H1 (cell line): ENCODE measurements at regions not wholly inside any gene's neighbourhood (a gene's known extent, or its start where the extent isn't known, plus 50 kb on each side); places are given as distances from the start of the nearest gene placed in this dataset.

Experiments
- CTCF ChIA-PET: fragments of 300-600 bp; sonication (Branson Sonifier 250); formaldehyde crosslinking; loops from one replicate; lab custom pipeline; 2021; ENCODE audit not compliant: partially characterized antibody; lab: Charles Lee
- POLR2A ChIA-PET: fragments of 300-600 bp; sonication (Branson Sonifier 250); formaldehyde crosslinking; loops from one replicate; lab custom pipeline; 2021; ENCODE audit warnings: inconsistent platforms; ENCODE audit not compliant: partially characterized antibody; lab: Charles Lee
- DNase-seq, 2 experiments: peaks; one replicate each; pipeline versions ENCODE4 v3.0.0 to v3.0.0-alpha.2; 2010 to 2022; ENCODE audit warnings: low spot score in 2 of 2, low read depth in 1 of 2, mixed read lengths in 1 of 2
- FAIRE-seq: peaks from 2 replicates; lab custom pipeline; 2011; peaks lifted over from hg19 to GRCh38; lab: Jason Lieb, UNC
- H2AFZ ChIP-seq: 2 replicates; pipeline ENCODE4 v1.8.1; 2012; ENCODE audit warnings: low read length, inconsistent platforms
- H2AK5ac ChIP-seq: 2 replicates; pipeline ENCODE4 v1.6.1; 2013; ENCODE audit warnings: low read depth, low read length
- H2BK120ac ChIP-seq: replicated peaks from 2 replicates; pipeline ENCODE3; 2013; ENCODE audit warnings: low read depth, low read length, inconsistent platforms
- H2BK12ac ChIP-seq: 2 replicates; pipeline ENCODE4 v1.6.1; 2013; ENCODE audit warnings: low read depth, low read length
- H2BK15ac ChIP-seq: 2 replicates; pipeline ENCODE4 v1.6.1; 2013; ENCODE audit warnings: low read length
- H2BK20ac ChIP-seq: 2 replicates; pipeline ENCODE4 v1.6.1; 2013; ENCODE audit warnings: low read length
- H2BK5ac ChIP-seq: 2 replicates; pipeline ENCODE4 v1.6.1; 2013; ENCODE audit warnings: low read depth, low read length
- H3K14ac ChIP-seq: 2 replicates; pipeline ENCODE4 v1.6.1; 2013; ENCODE audit warnings: inconsistent platforms; ENCODE audit not compliant: insufficient read length
- H3K18ac ChIP-seq: 2 replicates; pipeline ENCODE4 v1.6.1; 2013; ENCODE audit warnings: low read length; ENCODE audit errors: extremely low read depth
- H3K23ac ChIP-seq: 2 replicates; pipeline ENCODE4 v1.6.1; 2013; ENCODE audit warnings: inconsistent platforms; ENCODE audit not compliant: insufficient read length
- H3K23me2 ChIP-seq: 2 replicates; pipeline ENCODE4 v1.6.1; 2013; ENCODE audit warnings: low read depth, low read length
- H3K27ac ChIP-seq: 2 replicates; pipeline ENCODE4 v1.6.1; 2011; ENCODE audit warnings: low read depth, low read length, inconsistent platforms
- H3K27me3 ChIP-seq, 4 experiments: replicated peaks in 1 of 4; 1 replicate in 1 of 4; 2 replicates in 3 of 4; pipeline versions ENCODE4 v1.6.1 to v1.8.1; 2011 to 2013; ENCODE audit warnings: low read length in 3 of 4, mild to moderate bottlenecking in 3 of 4, inconsistent platforms in 2 of 4, mixed read lengths in 2 of 4, moderate library complexity in 1 of 4; ENCODE audit not compliant: control insufficient read depth in 3 of 4, insufficient read depth in 3 of 4; ENCODE audit errors: extremely low read depth in 1 of 4
- H3K36me3 ChIP-seq, 4 experiments: 2 replicates each; pipeline versions ENCODE4 v1.6.1 to v1.8.1; 2011 to 2013; ENCODE audit warnings: mild to moderate bottlenecking in 4 of 4, low read length in 3 of 4, moderate library complexity in 2 of 4, control low read depth in 1 of 4, inconsistent platforms in 1 of 4; ENCODE audit not compliant: insufficient read depth in 4 of 4, control insufficient read depth in 2 of 4
- H3K4ac ChIP-seq: replicated peaks from 2 replicates; pipeline ENCODE3; 2013; ENCODE audit warnings: low read length, low read depth, mixed read lengths, inconsistent platforms; ENCODE audit not compliant: insufficient read length
- H3K4me1 ChIP-seq, 4 experiments: replicated peaks in 1 of 4; 1 replicate in 1 of 4; 2 replicates in 3 of 4; pipeline versions ENCODE4 v1.6.1 to v1.8.1; 2011 to 2013; ENCODE audit warnings: low read length in 3 of 4, inconsistent platforms in 2 of 4, mixed read lengths in 1 of 4; ENCODE audit not compliant: insufficient read depth in 4 of 4, control insufficient read depth in 3 of 4
- H3K4me2 ChIP-seq, 2 experiments: 2 replicates each; pipeline versions ENCODE4 v1.6.1 to v1.8.1; 2011 to 2013; ENCODE audit warnings: low read depth in 2 of 2, low read length in 2 of 2, control low read depth in 1 of 2, inconsistent platforms in 1 of 2, mild to moderate bottlenecking in 1 of 2; ENCODE audit not compliant: insufficient read depth in 1 of 2
- H3K4me3 ChIP-seq, 4 experiments: fragments of 200-600, 300-600 bp in 1 of 4; sonication (generic), shearing (Covaris generic), sonication (Bioruptor Twin) in 1 of 4; 2 replicates each; pipeline versions ENCODE4 v1.5.1 to v1.8.1; 2011 to 2016; ENCODE audit warnings: low read length in 4 of 4, low read depth in 3 of 4, control low read depth in 2 of 4, inconsistent platforms in 2 of 4, mild to moderate bottlenecking in 2 of 4, mixed read lengths in 1 of 4, moderate library complexity in 1 of 4; ENCODE audit not compliant: insufficient read depth in 2 of 4; ENCODE audit errors: extremely low read depth in 1 of 4
- H3K56ac ChIP-seq: replicated peaks from 2 replicates; pipeline ENCODE3; 2013; ENCODE audit warnings: low read depth, mild to moderate bottlenecking, mixed read lengths, low read length, inconsistent platforms; ENCODE audit not compliant: insufficient read length
- H3K79me1 ChIP-seq: 2 replicates; pipeline ENCODE4 v1.6.1; 2013; ENCODE audit warnings: low read depth, low read length, control low read depth
- H3K79me2 ChIP-seq, 2 experiments: 2 replicates each; pipeline versions ENCODE4 v1.6.1 to v1.8.1; 2012 to 2013; ENCODE audit warnings: low read length in 2 of 2, mild to moderate bottlenecking in 2 of 2, inconsistent platforms in 1 of 2; ENCODE audit not compliant: insufficient read depth in 2 of 2, control insufficient read depth in 1 of 2
- H3K9ac ChIP-seq, 4 experiments: replicated peaks in 1 of 4; 1 replicate in 1 of 4; 2 replicates in 3 of 4; pipeline versions ENCODE4 v1.6.1 to v1.8.1; 2011 to 2013; ENCODE audit warnings: low read depth in 3 of 4, low read length in 3 of 4, control low read depth in 2 of 4, mild to moderate bottlenecking in 2 of 4, moderate library complexity in 2 of 4, inconsistent platforms in 1 of 4; ENCODE audit errors: extremely low read depth in 1 of 4
- H3K9me3 ChIP-seq, 2 experiments: 2 replicates each; pipeline versions ENCODE4 v1.6.1 to v1.8.1; 2012 to 2013; ENCODE audit warnings: mild to moderate bottlenecking in 2 of 2, moderate library complexity in 2 of 2, control low read depth in 1 of 2, inconsistent platforms in 1 of 2, low read depth in 1 of 2, low read length in 1 of 2, mixed read lengths in 1 of 2; ENCODE audit not compliant: insufficient read depth in 2 of 2
- H4K20me1 ChIP-seq, 2 experiments: replicated peaks in 1 of 2; 2 replicates each; pipeline versions ENCODE3 to v1.8.1; 2011 to 2013; ENCODE audit warnings: inconsistent platforms in 2 of 2, low read length in 2 of 2, mild to moderate bottlenecking in 1 of 2; ENCODE audit not compliant: insufficient read depth in 2 of 2, control insufficient read depth in 1 of 2
- H4K5ac ChIP-seq: 2 replicates; pipeline ENCODE4 v1.6.1; 2013; ENCODE audit warnings: low read length, low read depth, mixed read lengths, inconsistent platforms; ENCODE audit not compliant: insufficient read length
- H4K8ac ChIP-seq: 2 replicates; pipeline ENCODE4 v1.8.0; 2013; ENCODE audit warnings: mild to moderate bottlenecking, moderate library complexity, low read length, inconsistent platforms; ENCODE audit not compliant: insufficient read depth; ENCODE audit errors: extremely low read depth
- H4K91ac ChIP-seq: replicated peaks from 2 replicates; pipeline ENCODE3; 2013; ENCODE audit warnings: low read length, mixed read lengths, inconsistent platforms; ENCODE audit not compliant: insufficient read length
- EZH2 ChIP-seq: fragments of 200-600 bp; sonication (generic); IDR thresholded peaks from 2 replicates; pipeline ENCODE4 v1.7.1; 2012; ENCODE audit warnings: low read depth, mild to moderate bottlenecking, moderate library complexity, low read length, inconsistent platforms; ENCODE audit not compliant: severe bottlenecking
- SIN3A ChIP-seq, 2 experiments: IDR thresholded peaks in 1 of 2; conservative IDR thresholded peaks in 1 of 2; 2 replicates each; pipeline ENCODE4 v1.6.1; 2011 to 2012; ENCODE audit warnings: low read length in 2 of 2, improper control_type of control experiment in 1 of 2, low read depth in 1 of 2, mild to moderate bottlenecking in 1 of 2
- WGBS, 2 experiments: shearing (Covaris generic) in 1 of 2; methylation state at CpG; one replicate each; pipeline versions ENCODE4 v1.1.6 to v1.1.7; 2013 to 2015; ENCODE audit warnings: low lambda C conversion rate in 2 of 2, mixed read lengths in 2 of 2, inconsistent platforms in 1 of 2, low coverage in 1 of 2, missing lambda C conversion rate in 1 of 2; ENCODE audit not compliant: insufficient replicate concordance in 2 of 2, insufficient coverage in 1 of 2, insufficient read length in 1 of 2; ENCODE audit errors: extremely low coverage in 1 of 2, missing lambda C conversion rate in 1 of 2; 5-methylcytosine and 5-hydroxymethylcytosine counted together

DNA sequence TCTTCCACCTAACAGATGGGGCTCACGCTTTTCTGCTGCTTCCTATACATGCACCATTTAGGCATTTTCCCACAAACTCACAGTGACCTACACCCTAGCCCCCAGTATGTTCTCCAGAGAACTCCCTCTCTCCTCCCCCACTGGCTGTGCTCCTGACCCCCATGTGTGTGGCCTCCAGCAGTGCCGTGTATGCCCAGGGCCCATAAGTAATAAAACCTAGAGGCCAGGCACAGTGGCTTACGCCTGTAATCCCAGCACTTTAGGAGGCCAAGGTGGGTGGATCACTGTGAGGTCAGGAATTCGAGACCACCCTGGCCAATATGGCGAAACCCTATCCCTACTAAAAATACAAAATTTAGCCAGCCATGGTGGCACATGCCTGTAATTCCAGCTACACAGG lies 54.7 kb upstream of the NXT1 start:
- H3K56ac ChIP-seq: no peak overlapping the region
- no peak overlapping the region for H2AK5ac ChIP-seq
- 89% methylated on average over 5 of the region's 5 CpGs; no CpG with 5 or more reads in 1 of the 2 experiments for WGBS, 2 experiments
- H2AFZ ChIP-seq: no peak overlapping the region
- H3K4me3 ChIP-seq: no peak overlapping the region
- H2BK20ac ChIP-seq: no peak overlapping the region
- no peak overlapping the region for H3K23ac ChIP-seq
- no peaks in the 10 kb centered on the region; the same call in 1 of the 2 replicates for H3K23me2 ChIP-seq
- H2BK5ac ChIP-seq: no peak overlapping the region
- peaks cover 0 to 5% (median 1%) of the 10 kb centered on the region in 4 experiments; a peak in 2 of 7 replicates for H3K4me1 ChIP-seq
- H3K27me3 ChIP-seq: no peaks in the 10 kb centered on the region
- H3K27ac ChIP-seq: no peak overlapping the region
- no peaks in the 10 kb centered on the region for H3K36me3 ChIP-seq
- no peak overlapping the region for H4K91ac ChIP-seq
- no peaks in the 10 kb centered on the region for H4K20me1 ChIP-seq
- H4K5ac ChIP-seq: no peak overlapping the region
- H2BK12ac ChIP-seq: no peak overlapping the region
- POLR2A ChIA-PET: no interaction called here
- no peak for TF ChIP-seq EZH2
- no peak for TF ChIP-seq SIN3A (conservative IDR thresholded peaks at IDR 0.05 in 1 of 2, IDR thresholded peaks at IDR 0.05 in 1 of 2; ENCODE audit: low read depth in 1 of 2, low read length in 2 of 2)
- TF ChIP-seq, all 59 proteins: peak for 0
- no peak for FAIRE-seq
- no peak overlapping the region for H3K14ac ChIP-seq
- no peak overlapping the region for H2BK120ac ChIP-seq
- CTCF ChIA-PET: interaction anchor here (0.6 to 2.3 kb wide), 4 partner anchors 18 to 1849 kb away, joined by 3 to 8 read pairs (median 4); no protein-coding TSS in a partner anchor
- no peak overlapping the region for H3K4me2 ChIP-seq
- peak overlapping the region; percentile 60; the same call in 1 of the 2 replicates for H4K8ac ChIP-seq
- no peaks in the 10 kb centered on the region for H3K9me3 ChIP-seq
- no peak for DNase-seq
- no peak overlapping the region for H3K4ac ChIP-seq
- no peaks in the 10 kb centered on the region for H3K79me2 ChIP-seq
- no peak overlapping the region for H3K9ac ChIP-seq
- H2BK15ac ChIP-seq: no peak overlapping the region
- H3K18ac ChIP-seq: no peak overlapping the region
- H3K79me1 ChIP-seq: peaks cover 2% of the 10 kb centered on the region; the same call in 1 of the 2 replicates
